ENCODE measurements at regions not wholly inside any gene's neighbourhood (a gene's known extent, or its start where the extent isn't known, plus 50 kb on each side); places are given as distances from the start of the nearest gene placed in this dataset.

DNA sequence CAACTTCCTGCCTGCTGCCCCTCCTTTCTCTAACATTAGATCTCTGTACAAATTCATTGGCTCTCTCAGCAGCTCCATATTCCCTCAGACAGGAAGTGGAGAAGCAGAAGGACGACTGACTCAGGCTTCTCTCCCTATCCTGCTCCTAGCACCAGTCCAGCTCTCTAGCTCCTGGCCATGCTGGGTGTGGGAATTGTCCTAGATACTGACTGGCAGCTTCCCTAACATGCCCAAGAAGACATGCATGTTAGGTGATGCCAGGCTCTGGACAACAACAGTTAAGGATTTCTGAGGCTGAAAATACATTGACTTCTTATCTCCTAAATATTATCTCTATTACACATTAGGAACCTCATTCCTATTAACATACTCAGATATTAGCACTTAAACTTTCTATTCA lies 292.9 kb downstream of the IKZF2 start:
- Histone ChIP-seq H3F3A (ENCODE audit: low read depth) (no peaks in the 10 kb centered on the region), H3K79me2 (ENCODE audit: insufficient read depth, low read length) (no peaks in the 10 kb centered on the region), H3K4me1 (ENCODE audit: insufficient read depth, low read length, poor library complexity, severe bottlenecking) (no peaks in the 10 kb centered on the region), H3K36me3 (ENCODE audit: insufficient read depth, low read length) (no peaks in the 10 kb centered on the region), H3K9me3 (ENCODE audit: insufficient read depth, low read depth, low read length) (peaks cover 13% of the 10 kb centered on the region; the same call in 1 of the 2 replicates), H3K4me2 (ENCODE audit: low read depth, low read length, poor library complexity, severe bottlenecking) (no peak overlapping the region), H4K20me1 (ENCODE audit: insufficient read depth, low read length, poor library complexity, severe bottlenecking) (no peaks in the 10 kb centered on the region), H3K4me3 (ENCODE audit: low read length, poor library complexity, severe bottlenecking) (no peak overlapping the region), H3K9me2 (replicated peaks; ENCODE audit: low read depth, low read length) (no peaks in the 10 kb centered on the region), H3K27me3 (ENCODE audit: insufficient read depth, low read length, poor library complexity, severe bottlenecking) (peaks cover 6% of the 10 kb centered on the region), H2AFZ (ENCODE audit: low read length) (no peak overlapping the region), H3K9ac (ENCODE audit: low read depth, low read length, poor library complexity, severe bottlenecking) (no peak overlapping the region)
- TF ChIP-seq EZH2phosphoT487 (IDR thresholded peaks at IDR 0.05; ENCODE audit: borderline replicate concordance), result no peak
- TF ChIP-seq, protein P1, sequence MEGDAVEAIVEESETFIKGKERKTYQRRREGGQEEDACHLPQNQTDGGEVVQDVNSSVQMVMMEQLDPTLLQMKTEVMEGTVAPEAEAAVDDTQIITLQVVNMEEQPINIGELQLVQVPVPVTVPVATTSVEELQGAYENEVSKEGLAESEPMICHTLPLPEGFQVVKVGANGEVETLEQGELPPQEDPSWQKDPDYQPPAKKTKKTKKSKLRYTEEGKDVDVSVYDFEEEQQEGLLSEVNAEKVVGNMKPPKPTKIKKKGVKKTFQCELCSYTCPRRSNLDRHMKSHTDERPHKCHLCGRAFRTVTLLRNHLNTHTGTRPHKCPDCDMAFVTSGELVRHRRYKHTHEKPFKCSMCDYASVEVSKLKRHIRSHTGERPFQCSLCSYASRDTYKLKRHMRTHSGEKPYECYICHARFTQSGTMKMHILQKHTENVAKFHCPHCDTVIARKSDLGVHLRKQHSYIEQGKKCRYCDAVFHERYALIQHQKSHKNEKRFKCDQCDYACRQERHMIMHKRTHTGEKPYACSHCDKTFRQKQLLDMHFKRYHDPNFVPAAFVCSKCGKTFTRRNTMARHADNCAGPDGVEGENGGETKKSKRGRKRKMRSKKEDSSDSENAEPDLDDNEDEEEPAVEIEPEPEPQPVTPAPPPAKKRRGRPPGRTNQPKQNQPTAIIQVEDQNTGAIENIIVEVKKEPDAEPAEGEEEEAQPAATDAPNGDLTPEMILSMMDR (conservative IDR thresholded peaks at IDR 0.05; ENCODE audit: low read length), result no peak

DNA sequence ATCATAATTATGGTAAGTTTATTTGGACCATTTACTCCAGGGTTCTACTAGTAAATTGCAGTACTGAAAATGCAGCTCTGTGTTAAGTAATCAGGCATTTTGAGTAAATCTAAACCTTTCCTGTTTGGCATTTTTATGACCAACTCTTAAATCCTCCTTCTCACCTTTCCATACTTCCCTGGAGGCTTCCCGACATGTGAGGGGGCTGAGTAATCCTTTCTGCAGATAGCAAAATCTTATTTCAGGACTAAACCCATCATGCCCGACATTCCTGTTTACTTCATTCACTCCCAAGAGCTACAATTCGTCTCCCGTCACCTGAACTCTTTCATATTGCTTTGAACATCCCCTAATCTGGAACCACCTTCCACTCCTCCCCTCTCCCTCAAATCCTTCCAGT lies 296.6 kb downstream of the IKZF2 start:
- Histone ChIP-seq H3K9me2 (replicated peaks; ENCODE audit: low read depth, low read length) (no peaks in the 10 kb centered on the region), H3K27me3 (ENCODE audit: insufficient read depth, low read length, poor library complexity, severe bottlenecking) (no peaks in the 10 kb centered on the region), H3K9me3 (ENCODE audit: insufficient read depth, low read depth, low read length) (no peaks in the 10 kb centered on the region), H4K20me1 (ENCODE audit: insufficient read depth, low read length, poor library complexity, severe bottlenecking) (no peaks in the 10 kb centered on the region), H2AFZ (ENCODE audit: low read length) (no peak overlapping the region), H3K4me2 (ENCODE audit: low read depth, low read length, poor library complexity, severe bottlenecking) (no peak overlapping the region), H3K36me3 (ENCODE audit: insufficient read depth, low read length) (no peaks in the 10 kb centered on the region), H3K4me3 (ENCODE audit: low read length, poor library complexity, severe bottlenecking) (no peak overlapping the region), H3K9ac (ENCODE audit: low read depth, low read length, poor library complexity, severe bottlenecking) (no peak overlapping the region), H3K79me2 (ENCODE audit: insufficient read depth, low read length) (no peaks in the 10 kb centered on the region), H3K4me1 (ENCODE audit: insufficient read depth, low read length, poor library complexity, severe bottlenecking) (no peaks in the 10 kb centered on the region), H3F3A (ENCODE audit: low read depth) (no peaks in the 10 kb centered on the region)
- TF ChIP-seq, protein P1 (conservative IDR thresholded peaks at IDR 0.05; ENCODE audit: low read length), result no peak
- TF ChIP-seq EZH2phosphoT487 (IDR thresholded peaks at IDR 0.05; ENCODE audit: borderline replicate concordance), result no peak

DNA sequence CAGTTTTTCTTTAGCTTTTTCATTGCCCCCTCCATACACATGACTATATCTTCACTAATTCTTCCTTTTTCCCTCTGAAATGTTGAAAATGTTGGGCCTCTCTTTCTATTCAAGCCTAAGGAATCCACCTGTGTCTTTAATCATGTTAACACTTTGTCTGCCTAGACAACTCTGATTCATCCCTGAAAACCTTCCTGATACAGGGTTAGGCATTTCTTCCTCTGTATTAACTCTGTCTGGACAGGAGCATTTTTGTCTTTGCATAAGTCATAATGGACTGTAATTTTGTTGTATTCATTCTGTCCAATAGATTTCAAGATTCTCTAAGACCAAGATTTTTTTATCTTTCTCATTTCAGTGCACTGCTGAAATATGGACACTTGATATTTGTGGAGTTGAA lies 297.3 kb downstream of the IKZF2 start:
- no peak overlapping the region for H3K9ac ChIP-seq (ENCODE audit: low read depth, low read length, poor library complexity, severe bottlenecking)
- no peak for TF ChIP-seq EZH2phosphoT487 (IDR thresholded peaks at IDR 0.05; ENCODE audit: borderline replicate concordance)
- TF ChIP-seq, protein P1 (conservative IDR thresholded peaks at IDR 0.05; ENCODE audit: low read length), result no peak
- H3K9me3 ChIP-seq (ENCODE audit: insufficient read depth, low read depth, low read length), result no peaks in the 10 kb centered on the region

More for the DNA sequence above, 297.3 kb downstream of the IKZF2 start:
- H3K36me3 ChIP-seq (ENCODE audit: insufficient read depth, low read length), result no peaks in the 10 kb centered on the region
- H3K4me1 ChIP-seq (ENCODE audit: insufficient read depth, low read length, poor library complexity, severe bottlenecking), result no peaks in the 10 kb centered on the region
- no peak overlapping the region for H2AFZ ChIP-seq (ENCODE audit: low read length)
- no peaks in the 10 kb centered on the region for H3K79me2 ChIP-seq (ENCODE audit: insufficient read depth, low read length)
- no peaks in the 10 kb centered on the region for H4K20me1 ChIP-seq (ENCODE audit: insufficient read depth, low read length, poor library complexity, severe bottlenecking)
- no peaks in the 10 kb centered on the region for H3K27me3 ChIP-seq (ENCODE audit: insufficient read depth, low read length, poor library complexity, severe bottlenecking)
- H3K4me3 ChIP-seq (ENCODE audit: low read length, poor library complexity, severe bottlenecking), result no peak overlapping the region
- H3K9me2 ChIP-seq (replicated peaks; ENCODE audit: low read depth, low read length), result no peaks in the 10 kb centered on the region
- no peak overlapping the region for H3K4me2 ChIP-seq (ENCODE audit: low read depth, low read length, poor library complexity, severe bottlenecking)
- H3F3A ChIP-seq (ENCODE audit: low read depth), result no peaks in the 10 kb centered on the region
